ENCODE measurements at regions not wholly inside any gene's neighbourhood (a gene's known extent, or its start where the extent isn't known, plus 50 kb on each side); places are given as distances from the start of the nearest gene placed in this dataset.

- TF ChIP-seq EP300 (IDR thresholded peaks at IDR 0.05; ENCODE audit: low read depth) (no peak), POLR2AphosphoS5 (IDR thresholded peaks at IDR 0.05) (no peak), CTCF (IDR thresholded peaks at IDR 0.05) (no peak)
Measured at GRCh38 chr16:62978451-62978850, 942.2 kb upstream of the CDH8 start.

Measured in transverse colon (tissue), 4 donors.